Hepatocyte (in vitro differentiated cells): ENCODE measurements at regions not wholly inside any gene's neighbourhood (a gene's known extent, or its start where the extent isn't known, plus 50 kb on each side); places are given as distances from the start of the nearest gene placed in this dataset.
"Not testable (repeated sequence)": the region's sequence is repeated elsewhere in the genome, so short reads cannot be mapped to it uniquely, and the experiment has no call there.

Experiments
- CTCF ChIP-seq: fragments of 200-600 bp; sonication (generic); IDR thresholded peaks from 2 replicates; pipeline ENCODE4 v1.5.1; 2016; ENCODE audit warnings: antibody characterized with exemption, mild to moderate bottlenecking; ENCODE audit not compliant: poor library complexity
- EZH2 ChIP-seq: fragments of 200-600 bp; sonication (generic); IDR thresholded peaks from 2 replicates; pipeline ENCODE4 v1.6.1; 2016; ENCODE audit warnings: antibody characterized with exemption, mild to moderate bottlenecking, borderline replicate concordance
- EZH2phosphoT487 ChIP-seq: fragments of 200-600 bp; sonication (generic); IDR thresholded peaks from one replicate; pipeline ENCODE4 v1.6.1; 2018; ENCODE audit warnings: antibody characterized with exemption, mild to moderate bottlenecking, low read depth, moderate library complexity; ENCODE audit not compliant: unreplicated experiment, severe bottlenecking

DNA sequence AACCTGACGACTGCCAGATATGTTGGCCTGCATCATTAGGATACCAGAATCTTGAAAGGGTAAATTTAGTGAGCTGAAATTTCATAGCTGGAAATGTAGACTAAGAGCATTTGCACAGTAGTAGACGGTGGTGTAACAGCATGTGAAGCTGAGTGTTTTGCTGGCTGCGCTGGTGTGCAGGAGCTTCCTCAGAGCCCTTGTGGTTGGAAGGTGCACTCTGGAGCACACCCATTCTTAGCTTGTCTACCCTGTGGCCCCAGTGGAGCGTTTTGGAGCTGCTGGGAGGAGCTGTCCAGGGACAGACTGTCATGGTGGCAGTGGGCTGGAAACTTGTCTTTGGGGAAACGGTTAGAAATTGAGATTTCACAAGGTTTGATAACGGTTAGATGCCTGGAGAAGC is 82.8 kb downstream of the NPIPB11 start:
- not testable (repeated sequence) for TF ChIP-seq CTCF, EZH2, EZH2phosphoT487
